Hematopoietic multipotent progenitor cell treated with erythropoietin and hydrocortisone succinate and interleukin-3 and kit ligand, for 6 days (in vitro differentiated cells): ENCODE measurements at regions not wholly inside any gene's neighbourhood (a gene's known extent, or its start where the extent isn't known, plus 50 kb on each side); places are given as distances from the start of the nearest gene placed in this dataset.
A peak's percentile ranks its signal among the peaks of the same experiment; 100 is the strongest.

Experiments used
- DNase-seq: peaks from one replicate; pipeline ENCODE4 v3.0.0-alpha.2; 2015

DNA sequence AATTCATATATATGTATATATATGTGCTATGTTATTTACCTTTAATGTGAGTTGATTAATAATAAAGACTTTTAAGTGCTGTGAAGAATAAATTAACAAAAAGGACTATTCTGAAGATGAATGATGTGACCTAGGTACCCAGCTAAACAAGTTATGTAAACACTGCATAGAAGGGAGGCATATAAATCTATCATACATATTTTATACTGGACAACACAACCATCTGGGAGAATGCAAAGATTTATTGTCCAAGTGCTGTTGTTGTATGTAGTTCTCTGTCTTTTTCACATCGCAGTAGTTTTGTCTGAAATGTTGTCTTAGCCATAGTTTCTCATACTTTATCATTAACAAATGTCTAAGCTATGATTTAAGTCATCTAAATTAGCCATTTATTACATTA lies 337.6 kb downstream of the PCDH18 start:
- DNase-seq = no peak

DNA sequence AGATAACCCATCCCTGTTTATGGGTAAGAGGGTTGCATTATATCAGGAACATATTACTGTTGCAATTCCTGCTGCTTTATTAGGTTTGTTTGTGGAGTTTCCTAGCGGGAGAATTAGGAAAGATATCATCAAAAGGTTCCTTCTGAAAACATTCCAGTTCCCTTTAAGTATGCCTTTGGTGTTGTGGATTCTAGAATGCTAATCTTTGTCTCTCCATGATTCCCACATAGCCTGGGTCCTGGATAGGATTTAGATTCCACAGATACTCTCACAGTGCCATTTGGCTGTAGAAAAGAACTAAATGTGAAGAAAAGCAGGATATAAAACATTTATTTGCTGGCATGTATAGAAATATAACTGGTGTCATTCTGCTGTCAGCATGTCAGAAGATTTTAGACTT lies 338.7 kb downstream of the PCDH18 start:
- DNase-seq = no peak

DNA sequence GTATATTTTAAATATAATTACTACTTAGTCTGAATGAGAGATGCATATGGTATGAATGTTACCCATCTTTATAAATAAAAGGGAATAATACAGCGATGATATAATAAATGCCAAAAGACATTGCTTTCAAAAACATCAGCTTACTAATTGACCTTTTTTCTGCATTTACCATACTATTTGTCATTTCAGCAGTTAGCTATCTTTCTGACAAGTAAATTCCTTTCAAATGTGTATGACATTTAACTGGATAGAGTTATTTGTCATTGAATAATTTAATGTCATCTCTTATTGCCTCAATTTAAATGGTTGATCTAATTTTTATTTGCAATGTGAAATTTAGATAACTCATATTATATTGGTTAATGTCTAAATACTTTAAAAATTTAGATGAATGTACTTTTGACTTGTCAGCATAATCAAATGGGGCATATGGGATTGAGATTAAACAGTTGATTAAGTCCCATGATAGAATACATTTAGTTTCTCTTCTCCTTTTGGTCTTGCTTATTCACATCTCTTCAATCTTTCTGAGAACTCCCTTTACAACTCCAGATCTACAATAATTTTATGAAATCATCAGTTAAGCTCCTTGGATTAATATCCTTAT lies 350.9 kb downstream of the PCDH18 start:
- DNase-seq = no peak

DNA sequence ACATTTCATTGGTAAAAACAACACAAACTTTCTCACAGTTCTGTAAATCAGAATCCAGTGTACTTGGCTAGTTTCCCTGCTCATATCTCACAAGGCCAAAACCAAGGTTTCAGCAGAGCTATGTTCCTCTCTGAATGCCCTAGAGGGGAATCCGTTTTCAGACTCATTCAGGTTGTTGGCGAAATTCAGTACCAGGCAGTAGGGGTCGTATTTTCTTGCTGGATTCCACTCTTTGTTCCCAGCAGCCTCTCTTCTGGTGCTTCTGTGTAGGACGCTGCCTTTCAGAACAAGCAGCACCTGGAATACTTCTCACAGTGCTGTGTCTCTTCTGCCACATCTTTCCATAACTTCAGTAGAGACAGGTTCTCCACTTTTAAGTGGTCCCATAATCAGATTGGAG lies 351.9 kb downstream of the PCDH18 start:
- DNase-seq = no peak

DNA sequence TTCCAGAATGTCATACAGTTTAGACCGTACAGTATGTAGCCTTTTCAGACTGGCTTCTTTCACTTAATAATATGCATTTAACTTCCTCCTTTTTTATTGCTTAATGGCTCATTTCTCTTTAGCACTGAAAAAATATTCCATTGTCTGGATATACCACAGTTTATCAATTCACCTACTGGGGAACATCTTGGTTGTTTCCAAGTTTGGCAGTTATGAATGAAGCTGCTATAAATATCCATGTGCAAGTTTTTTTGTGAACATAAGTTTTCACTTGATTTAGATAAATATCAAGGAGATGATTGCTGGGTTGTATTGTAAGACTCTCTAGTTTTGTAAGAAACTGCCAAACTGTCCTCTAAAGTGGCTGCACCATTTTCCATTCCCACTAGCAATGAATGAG lies 375.5 kb downstream of the PCDH18 start:
- DNase-seq = no peak

DNA sequence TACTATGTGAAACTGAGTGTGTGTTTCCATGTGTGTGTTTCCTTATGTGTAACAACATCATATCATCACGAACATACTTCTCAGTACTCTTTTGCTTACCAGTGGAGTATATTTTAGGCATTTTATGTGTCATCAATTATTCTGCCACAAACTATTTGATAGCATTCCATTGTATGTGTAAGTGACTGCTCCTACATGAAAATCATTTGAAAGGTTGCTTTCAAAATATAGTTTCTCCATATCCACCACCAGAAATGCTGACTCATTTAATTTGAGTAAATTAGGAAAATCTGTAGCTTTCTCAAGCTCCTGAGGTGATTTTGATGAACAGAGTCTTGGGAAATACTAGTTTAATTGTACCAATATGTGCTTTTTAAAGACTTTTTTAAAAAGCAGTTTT lies 376.2 kb downstream of the PCDH18 start:
- DNase-seq = no peak

DNA sequence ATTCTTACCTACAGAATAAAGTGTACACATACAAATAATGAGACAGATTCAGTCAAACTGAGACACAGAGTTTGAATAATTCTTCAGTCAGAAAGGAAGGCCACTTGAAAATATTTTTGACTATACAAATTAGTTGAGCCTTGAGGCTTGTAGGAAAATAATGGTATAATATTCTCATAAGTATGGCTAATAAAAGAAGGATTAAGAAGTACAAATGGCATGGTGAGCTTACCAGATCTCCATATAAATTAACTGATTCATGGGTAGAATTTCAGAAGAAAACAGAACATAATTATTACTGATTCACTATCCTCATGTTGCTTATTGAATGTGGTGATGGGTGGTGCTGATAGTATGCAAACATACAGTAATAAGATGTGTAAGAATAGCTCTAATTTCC lies 401.1 kb downstream of the PCDH18 start:
- no peak for DNase-seq

DNA sequence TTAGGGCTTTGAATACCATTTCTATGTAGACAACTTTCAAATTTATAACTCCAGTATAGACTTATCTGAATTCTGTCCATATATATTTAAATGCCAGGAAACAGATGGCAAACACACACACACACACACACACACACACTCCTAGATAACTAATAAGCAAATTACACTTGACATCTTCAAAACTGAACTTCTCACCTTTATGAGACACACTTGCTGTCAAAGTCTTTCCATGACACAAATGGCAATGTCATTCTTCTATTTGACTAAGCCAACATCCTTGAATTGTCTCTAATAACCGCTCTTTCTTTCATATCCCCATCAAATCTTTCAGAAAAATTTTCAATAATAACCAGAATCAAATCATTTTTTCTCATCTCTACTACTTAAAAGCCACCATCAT lies 402.4 kb downstream of the PCDH18 start:
- DNase-seq = no peak

DNA sequence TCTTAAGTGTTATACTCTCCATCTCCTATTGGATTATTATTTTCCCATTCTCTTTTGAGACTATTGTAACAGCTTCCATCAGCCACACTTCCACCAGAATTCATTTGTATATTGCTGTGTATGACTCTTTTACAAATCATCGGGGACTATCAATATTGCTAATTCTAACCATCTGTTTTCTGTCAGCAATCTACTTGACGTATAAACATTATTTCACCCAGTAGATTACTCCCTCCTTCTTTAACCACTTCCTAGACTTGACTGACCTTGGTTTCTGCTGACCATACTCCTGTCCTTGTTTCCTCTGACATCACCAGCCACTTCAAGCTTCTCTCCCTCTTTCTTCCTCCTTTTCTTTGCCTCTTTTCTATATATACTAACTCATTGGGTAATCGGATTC lies 402.9 kb downstream of the PCDH18 start:
- DNase-seq = no peak

DNA sequence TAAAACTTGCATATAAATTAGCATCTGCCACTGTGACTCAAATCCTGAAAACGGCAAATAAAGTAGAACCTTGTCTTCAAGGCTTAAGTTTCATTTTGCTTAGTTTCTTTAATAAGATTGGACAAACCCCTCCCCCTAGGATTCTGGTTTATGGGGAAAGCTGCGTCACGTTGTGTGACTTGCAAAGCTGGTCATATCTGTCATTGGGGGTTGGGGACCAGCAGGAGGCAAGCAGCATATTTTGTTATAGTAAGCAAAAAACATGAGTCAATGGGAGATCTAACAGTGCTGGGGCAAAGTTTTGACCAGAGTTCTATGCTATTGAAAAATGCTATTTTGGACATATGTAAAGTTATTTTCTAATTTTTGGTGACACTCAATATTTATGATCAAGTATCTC lies 407.3 kb downstream of the PCDH18 start:
- DNase-seq = no peak

DNA sequence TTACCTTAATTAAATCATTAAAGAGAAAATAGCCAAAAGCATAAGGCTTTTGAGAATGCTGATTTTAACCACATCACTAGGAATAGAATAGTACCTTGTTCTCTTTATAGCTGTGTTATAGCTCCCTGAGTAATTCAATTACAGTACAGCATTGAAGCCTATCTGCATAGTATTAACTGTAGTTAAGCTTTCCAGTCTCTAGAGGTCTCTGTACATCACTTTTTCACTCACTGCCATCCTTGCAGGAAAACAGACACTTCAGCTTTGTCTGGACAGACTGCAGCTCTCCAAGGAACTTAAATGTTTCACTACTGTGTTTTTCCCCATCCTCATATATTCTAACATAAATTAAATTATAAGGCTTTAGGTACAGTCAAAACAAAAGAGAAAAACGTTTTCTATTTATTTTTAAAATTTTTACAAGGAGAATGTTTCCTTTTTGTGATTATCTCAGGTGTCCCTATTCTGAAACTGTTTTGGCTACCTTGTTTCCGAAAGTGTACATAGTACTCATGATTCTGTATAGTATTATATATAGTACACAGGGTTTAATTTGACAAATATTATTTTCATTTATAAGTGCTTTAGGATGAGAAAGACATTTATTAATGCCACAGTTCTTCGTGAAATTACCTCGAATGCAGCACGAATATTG lies 407.9 kb downstream of the PCDH18 start:
- peak; percentile 52 for DNase-seq

DNA sequence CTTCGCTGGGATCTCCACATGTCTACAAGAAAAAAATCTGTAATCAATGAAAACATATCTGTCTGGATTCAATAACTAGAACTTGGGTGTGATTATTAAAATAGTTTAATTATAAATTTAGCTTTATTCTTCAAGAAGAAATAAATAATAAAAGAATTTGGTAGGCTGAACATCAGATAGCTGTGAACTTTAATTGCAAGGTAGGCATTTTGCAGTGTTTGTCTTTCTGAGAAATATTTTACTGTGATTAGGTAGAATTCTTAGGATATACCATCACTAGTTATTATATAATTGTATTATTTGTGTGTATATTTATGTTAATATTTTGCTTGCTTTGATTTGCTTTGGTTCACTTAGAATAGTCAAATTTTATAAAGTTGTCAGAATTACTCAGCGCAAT lies 409.4 kb downstream of the PCDH18 start:
- DNase-seq = no peak

DNA sequence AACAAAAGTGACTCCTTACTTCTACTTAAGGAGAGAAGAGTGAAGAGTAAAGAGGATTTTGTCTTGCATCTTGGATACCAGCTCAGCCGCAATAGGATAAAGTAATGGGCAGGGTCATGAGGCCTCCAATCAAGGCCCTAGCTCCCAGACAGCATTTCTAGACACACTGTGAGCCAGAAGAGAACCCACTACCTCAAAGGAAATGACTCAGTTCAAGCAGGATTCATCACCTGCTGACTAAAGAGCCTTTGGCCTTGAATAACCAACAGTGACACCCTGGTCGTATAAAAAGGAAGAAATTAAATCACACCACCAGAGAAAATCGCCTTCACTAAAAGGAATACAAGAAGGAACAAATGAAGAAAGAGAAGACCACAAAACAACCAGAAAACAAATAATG lies 416.1 kb downstream of the PCDH18 start:
- no peak for DNase-seq

DNA sequence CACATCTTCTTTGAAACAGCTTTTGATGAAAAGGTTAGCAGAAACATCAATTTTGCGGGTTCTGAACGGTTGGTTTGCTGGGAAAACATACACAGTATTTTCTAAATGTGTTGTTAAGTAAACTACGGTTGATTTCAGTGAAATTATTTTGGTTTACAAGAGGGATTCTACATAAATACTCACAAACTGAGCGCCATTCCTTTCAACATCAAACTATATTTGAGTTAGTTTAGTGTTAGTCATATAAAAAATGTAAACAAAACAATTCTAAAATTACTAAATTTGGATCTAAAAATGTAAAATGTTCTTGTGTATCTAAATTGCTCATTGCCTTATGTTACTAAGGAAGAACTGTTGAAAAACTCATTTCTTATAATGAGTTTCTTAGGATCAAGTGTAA lies 425.6 kb downstream of the PCDH18 start:
- DNase-seq = no peak

DNA sequence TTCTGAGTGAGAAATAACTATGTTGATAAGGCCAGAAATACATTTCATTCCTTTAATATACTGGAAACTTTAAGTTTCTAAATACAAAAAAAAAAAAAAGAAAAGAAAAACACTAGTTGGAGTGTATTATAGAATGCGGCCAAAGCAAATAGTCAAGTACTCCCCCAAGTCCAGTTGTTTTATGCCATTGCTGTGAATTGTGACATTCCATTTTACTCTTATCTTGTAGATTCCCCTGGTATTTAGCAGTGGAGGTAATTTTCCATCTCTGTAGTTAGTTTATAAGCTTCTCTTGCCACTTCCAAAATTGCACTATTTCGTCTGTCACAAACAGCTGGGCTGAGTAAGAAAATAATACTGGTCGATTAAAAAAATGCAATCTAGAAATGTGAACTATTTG lies 426.0 kb downstream of the PCDH18 start:
- no peak for DNase-seq

DNA sequence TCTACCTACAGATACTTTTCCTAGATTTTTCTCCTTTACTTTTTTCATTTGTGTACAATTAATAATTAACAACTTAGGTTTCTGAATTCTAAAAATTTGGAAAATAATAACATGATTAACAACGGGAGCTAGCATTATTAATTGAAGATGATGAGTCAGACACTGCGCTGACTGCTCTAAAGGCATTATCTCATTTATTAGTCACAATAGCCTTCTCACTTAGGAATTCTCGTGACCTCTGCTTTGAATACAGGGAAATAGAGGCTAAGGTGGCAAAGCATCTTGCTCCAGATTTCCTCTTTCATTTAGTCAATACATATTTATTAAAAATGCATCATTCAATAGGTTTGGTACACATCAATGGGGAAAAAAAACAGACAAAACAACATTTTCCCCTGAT lies 441.3 kb downstream of the PCDH18 start:
- DNase-seq = no peak

DNA sequence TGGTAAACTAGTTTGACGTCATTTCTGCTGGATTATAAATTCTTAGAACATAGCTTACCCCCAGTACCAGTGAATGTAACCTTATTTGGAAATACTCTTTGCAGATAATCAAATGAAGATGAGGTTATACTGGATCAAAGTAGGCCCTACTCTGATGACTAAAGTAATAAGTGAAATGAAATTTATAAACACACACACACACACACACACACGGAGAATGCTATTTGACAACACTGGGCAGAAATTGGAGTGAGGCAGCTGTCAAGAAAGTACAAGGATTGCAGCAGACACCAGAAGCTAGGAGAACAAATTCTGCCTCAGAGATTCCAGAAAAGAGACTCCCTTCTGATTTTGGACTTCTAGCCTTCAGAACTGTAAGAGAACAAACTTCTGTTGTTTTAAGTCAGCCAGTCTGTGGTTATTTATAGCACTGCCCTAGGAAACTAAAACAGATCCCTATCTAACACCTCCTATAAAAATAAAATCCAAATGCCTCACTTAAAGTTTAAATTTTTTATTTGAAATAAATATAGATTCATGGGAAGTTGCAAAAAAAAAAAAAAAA lies 448.6 kb downstream of the PCDH18 start:
- no peak for DNase-seq

DNA sequence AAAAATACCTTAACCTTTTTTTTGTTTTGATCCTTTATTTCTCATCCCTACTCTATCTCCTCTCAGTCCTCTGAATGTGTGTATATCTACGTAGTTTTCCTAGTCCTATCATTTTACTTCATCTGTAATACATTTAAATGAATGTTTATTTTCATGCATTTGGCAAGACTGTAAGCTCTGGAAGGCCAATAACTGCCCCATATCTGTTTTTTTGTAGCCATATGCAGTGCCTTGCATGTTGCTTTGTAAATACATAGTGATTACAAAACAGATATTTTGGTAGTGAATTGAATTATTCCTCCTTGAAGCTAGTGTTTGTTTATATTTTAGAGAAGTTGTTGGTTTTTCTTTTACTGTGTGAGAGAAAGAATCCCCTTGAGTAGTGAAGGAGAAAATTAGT lies 450.2 kb downstream of the PCDH18 start:
- no peak for DNase-seq

DNA sequence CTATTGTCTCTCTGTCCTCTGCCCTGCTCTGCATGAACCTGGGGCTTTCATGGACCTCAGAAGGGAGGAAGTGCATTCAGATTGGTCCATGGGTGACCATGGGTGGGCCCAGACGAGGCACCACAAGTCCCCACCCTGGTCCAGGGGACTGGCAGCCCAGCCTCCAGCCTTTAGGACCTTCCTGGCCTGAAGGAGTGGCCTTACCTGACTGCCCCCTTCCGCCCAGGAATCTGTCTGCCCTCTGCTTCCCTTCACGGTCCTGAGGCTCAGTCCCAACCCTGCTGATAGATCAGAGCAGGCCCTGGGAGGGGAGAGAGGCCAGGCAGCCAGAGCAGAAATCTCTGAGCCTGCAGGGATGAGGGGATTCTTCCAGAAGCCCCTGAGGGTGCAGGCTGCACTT lies 455.4 kb downstream of the PCDH18 start:
- no peak for DNase-seq

DNA sequence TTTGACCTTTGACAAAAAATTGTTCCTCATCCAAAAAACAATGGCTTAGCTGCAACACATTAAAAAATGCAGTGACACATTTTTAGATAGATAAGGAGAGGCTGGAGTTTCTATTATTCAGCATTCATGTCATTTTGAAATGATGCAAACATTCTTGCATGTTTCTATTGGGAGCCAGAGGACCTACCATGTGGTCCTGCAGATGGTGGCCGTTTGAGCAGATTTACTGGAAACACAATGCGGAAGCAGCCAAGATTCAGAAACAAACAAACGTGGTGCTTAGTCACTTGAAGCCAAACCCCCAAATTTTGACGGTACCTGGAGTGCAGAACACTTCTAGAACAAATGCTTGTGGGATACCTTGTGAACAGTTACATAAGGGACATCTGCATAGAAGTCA lies 456.7 kb downstream of the PCDH18 start:
- no peak for DNase-seq

DNA sequence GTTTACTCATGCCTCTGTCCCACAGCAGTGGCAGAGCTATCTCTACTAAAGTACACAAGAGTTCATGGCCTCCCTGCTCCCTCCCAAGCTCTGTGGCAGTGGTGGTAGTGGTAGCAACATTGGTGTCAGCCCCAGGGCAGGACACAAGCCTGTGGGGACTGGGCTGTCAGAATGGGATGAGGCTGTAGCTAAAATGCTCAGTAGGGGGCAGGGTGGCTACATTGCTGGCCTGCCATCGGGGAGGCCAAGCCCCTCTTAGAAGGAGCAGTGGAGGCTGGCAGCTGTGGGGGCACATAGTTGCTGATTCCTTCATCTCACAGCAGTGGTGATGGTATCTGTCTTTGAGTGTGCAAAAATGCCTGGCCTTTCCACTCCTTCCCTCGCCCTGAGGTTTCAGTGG lies 461.7 kb downstream of the PCDH18 start:
- DNase-seq = no peak

DNA sequence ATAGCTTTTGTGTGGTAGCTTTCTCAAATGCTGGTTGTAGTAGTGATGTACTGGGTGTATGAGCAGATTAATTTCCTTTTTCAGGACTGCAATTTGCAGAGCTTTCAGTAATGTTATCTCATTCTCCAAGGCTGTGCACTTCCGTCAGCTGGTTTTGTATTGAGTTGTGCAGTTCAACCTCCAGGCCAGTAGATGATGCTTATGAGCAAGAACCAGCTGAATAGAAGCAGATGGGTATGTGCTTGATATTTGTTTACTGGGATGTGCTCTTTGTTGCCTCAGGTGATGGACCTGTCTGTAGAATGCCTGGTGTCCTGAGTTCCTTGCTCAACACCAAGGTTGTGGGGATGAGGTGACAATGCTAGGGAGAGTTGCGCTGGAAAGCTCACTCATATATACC lies 462.8 kb downstream of the PCDH18 start:
- DNase-seq = no peak

DNA sequence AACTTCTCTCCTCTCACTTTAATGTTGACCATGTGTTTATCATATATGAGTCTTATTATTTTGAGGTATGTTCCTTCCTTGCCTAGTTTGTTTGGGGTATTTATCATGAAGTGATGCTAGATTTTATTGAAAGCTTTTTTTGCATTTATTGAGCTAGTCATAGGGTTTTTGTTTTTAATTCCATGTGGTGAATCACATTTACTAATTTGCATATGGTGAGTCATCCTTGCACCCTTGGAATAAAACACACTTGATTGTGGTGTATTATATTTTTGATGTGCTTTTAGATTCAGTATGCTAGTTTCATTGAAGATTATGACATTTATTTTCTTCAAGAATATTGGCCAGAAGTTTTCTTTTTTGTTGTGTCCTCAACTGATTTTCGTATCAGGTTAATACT lies 464.6 kb downstream of the PCDH18 start:
- no peak for DNase-seq

DNA sequence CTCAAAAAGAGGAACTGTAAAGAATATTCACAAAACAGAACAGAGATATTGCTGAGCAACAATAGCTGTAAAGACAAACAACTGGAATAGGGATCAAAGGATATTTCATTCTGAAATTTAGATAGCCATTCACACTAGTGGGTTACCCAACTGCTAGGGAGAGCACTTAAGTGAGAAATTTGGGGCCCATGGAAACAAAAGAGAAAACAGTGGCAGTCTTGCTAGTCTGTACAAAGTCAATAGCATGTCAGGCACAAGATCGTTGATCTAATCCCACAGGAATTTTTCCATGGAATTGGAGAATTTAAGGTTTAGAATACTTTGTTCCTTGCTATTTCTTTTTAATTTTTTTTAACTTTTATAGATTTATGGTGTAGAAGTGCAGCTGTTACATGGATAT lies 467.0 kb downstream of the PCDH18 start:
- no peak for DNase-seq

DNA sequence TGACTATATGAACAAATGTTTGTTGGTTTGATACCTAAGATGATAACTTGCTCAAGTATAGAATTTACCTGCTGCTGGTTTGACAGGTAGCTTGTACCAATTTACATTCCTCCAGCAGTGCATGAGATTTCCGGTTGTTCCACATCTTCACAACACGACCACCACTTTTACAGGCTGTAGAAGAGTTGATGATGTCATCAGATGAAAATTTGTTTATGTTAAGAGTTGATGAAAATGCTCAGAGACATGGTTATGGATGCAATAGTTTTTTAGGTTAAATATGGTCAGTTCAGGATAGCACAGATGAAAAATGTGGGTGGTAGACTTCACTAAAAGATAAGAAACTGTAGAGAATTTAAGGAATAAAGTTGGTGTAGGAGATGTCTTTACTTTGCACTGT lies 468.3 kb downstream of the PCDH18 start:
- no peak for DNase-seq
